ENCODE measurements at regions not wholly inside any gene's neighbourhood (a gene's known extent, or its start where the extent isn't known, plus 50 kb on each side); places are given as distances from the start of the nearest gene placed in this dataset.

DNA sequence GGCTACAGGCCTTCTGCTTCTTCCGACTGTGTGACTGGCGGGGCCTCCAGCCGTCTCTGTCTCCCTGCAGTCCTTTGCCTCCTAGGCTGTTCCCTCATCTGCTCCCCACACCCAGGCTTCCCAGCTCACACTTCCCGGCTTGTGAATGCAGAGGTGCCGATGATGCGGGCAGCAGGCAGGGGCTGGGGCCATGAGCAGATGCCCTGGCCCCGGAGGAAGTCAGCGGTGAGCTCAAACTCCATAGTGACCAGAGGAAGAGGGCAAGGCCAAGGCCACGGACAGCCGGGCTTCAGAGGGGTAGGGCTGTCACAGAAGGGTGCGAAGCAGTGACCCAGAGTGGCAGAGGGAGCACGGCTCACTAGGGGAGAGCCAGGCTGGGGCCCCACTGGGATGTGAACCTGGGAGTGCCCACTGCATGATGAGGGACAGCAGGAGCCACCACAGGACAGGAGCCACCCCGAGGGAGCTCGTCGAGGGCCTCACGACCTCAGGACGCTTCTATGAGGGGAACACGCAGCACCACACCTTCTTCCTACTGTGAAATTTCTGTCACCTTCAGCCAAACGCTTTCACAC, 515.9 kb downstream of the EIPR1 start:
- Histone ChIP-seq H3K4me1 (no peaks in the 10 kb centered on the region), H3K27ac (no peak overlapping the region), H3K4me3 (no peak overlapping the region), H3K9ac (ENCODE audit: low read depth in 2 of 2, low read length in 2 of 2) (no peak overlapping the region), H3K9me3 (no peaks in the 10 kb centered on the region), H3K36me3 (no peaks in the 10 kb centered on the region), H3K27me3 (no peaks in the 10 kb centered on the region)
- no peak for DNase-seq
- TF ChIP-seq, protein P1, sequence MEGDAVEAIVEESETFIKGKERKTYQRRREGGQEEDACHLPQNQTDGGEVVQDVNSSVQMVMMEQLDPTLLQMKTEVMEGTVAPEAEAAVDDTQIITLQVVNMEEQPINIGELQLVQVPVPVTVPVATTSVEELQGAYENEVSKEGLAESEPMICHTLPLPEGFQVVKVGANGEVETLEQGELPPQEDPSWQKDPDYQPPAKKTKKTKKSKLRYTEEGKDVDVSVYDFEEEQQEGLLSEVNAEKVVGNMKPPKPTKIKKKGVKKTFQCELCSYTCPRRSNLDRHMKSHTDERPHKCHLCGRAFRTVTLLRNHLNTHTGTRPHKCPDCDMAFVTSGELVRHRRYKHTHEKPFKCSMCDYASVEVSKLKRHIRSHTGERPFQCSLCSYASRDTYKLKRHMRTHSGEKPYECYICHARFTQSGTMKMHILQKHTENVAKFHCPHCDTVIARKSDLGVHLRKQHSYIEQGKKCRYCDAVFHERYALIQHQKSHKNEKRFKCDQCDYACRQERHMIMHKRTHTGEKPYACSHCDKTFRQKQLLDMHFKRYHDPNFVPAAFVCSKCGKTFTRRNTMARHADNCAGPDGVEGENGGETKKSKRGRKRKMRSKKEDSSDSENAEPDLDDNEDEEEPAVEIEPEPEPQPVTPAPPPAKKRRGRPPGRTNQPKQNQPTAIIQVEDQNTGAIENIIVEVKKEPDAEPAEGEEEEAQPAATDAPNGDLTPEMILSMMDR (IDR thresholded peaks at IDR 0.05), result no peak
- intact Hi-C loops (cut with DNase I), result no loop called here

DNA sequence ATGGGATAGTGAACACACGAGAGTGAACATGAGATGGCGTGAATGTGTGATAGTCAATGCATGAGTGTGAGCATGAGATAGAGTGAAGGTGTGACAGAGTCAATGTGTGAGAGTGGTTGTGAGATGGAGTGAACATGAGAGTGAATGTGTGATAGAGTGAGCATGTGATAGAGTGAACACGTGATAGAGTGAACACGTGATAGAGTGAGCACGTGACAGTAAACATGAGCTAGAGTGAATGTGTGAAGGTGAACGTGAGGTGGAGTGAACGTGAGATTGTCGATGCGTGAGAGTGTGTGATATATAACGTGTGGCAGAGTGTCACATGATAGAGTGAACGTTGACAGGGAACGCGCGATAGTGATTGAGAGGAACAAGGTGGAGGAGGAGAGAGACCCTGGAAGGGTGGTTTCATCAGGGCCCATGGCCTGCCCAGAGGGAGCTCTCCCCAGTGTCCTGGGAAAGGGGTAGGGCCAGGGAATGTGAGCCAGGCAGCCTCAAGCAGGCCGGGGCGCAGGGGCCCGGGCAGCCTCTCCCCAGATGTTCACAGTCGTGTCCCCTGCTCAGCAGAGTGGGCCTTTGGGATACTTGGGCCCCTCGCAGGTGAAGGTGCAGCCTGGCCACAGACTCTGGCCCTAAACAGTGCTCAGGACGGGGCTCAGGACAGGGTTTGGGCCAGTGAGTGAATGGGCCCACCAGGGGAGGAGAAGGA, 516.9 kb downstream of the EIPR1 start:
- Histone ChIP-seq H3K36me3 (no peaks in the 10 kb centered on the region), H3K27me3 (no peaks in the 10 kb centered on the region), H3K4me3 (no peak overlapping the region), H3K4me1 (no peaks in the 10 kb centered on the region), H3K27ac (no peak overlapping the region), H3K9me3 (no peaks in the 10 kb centered on the region), H3K9ac (ENCODE audit: low read depth in 2 of 2, low read length in 2 of 2) (no peak overlapping the region)
- DNase-seq, result no peak
- TF ChIP-seq, protein P1 (IDR thresholded peaks at IDR 0.05), result no peak
- intact Hi-C loops (cut with DNase I), result no loop called here

DNA sequence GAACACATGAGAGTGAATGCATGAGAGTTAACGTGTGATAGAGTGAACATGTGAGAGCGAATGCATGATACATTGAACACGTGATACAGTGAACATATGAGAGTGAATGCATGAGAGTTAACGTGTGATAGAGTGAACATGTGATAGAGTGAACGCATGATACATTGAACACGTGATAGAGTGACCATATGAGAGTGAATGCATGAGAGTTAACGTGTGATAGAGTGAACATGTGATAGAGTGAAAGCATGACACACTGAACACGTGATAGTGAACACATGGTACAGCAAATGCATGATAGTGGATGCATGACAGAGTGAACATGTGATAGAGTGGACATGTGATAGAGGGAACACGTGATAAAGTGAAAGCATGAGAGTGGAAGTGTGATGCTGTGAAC, 517.9 kb downstream of the EIPR1 start:
- H3K9me3 ChIP-seq, result no peaks in the 10 kb centered on the region
- TF ChIP-seq, protein P1 (IDR thresholded peaks at IDR 0.05), result no peak
- no peak overlapping the region for H3K27ac ChIP-seq
- DNase-seq, result no peak
- H3K4me1 ChIP-seq, result no peaks in the 10 kb centered on the region
- no peak overlapping the region for H3K4me3 ChIP-seq
- H3K36me3 ChIP-seq, result no peaks in the 10 kb centered on the region
- intact Hi-C loops (cut with DNase I), result no loop called here
- no peaks in the 10 kb centered on the region for H3K27me3 ChIP-seq
- no peak overlapping the region for H3K9ac ChIP-seq (ENCODE audit: low read depth in 2 of 2, low read length in 2 of 2)

DNA sequence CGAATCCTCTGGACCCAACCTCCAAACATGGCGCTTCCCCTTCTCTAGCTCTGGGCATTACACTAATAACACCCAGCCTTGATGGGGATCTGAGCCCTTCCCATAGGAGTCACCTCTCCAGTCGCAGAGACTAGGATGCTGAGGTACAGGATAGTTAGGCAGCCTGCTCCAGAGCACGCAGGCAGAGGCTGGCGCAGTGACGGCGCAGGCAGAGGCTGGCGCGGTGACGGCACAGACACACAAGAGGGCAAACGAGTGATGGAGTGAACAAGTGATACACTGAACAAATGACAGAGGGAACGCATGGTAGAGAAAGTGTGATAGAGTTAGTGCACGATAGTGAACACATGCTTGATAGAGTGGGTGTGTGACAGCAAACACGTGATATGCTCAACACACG, 518.5 kb downstream of the EIPR1 start:
- intact Hi-C loops (cut with DNase I), result no loop called here
- no peak for DNase-seq
- H3K27ac ChIP-seq, result no peak overlapping the region
- no peaks in the 10 kb centered on the region for H3K4me1 ChIP-seq
- H3K27me3 ChIP-seq, result no peaks in the 10 kb centered on the region
- no peaks in the 10 kb centered on the region for H3K9me3 ChIP-seq
- no peak overlapping the region for H3K9ac ChIP-seq (ENCODE audit: low read depth in 2 of 2, low read length in 2 of 2)
- TF ChIP-seq, protein P1 (IDR thresholded peaks at IDR 0.05), result no peak
- H3K36me3 ChIP-seq, result no peaks in the 10 kb centered on the region
- no peak overlapping the region for H3K4me3 ChIP-seq

DNA sequence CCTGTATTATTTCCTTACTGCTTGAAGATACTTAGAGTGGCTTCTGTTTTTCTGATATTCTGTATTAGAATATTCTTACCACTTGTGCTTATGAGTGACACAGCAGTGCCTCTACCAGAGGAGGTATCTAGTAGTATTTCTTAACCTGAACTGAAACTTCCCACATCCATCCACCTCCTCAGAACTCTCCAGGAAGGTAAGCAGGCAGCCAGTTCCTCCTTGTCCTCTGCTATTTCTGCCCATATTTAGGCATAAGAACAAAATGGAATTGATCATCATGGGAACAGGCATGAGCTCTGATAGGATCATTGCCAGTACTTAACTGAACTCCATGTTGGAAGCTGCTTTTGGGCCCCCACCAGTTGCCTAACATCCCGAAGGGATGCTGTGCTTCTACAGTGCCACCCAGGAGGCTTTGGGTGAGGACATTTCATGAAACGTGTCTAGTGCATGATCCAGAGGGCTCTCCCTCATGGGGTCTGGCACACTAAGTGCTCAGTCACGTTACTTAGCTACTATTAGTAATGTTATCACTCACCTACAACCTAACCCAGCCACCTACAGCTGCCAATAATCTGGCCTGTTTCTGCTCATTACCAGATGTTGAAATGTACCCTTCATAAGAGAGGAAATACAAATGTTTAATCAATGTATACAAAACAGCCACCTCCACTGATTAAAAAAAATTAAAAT, 520.7 kb downstream of the EIPR1 start:
- H3K4me1 ChIP-seq, result no peaks in the 10 kb centered on the region
- DNase-seq, result no peak
- TF ChIP-seq, protein P1 (IDR thresholded peaks at IDR 0.05), result no peak

More for the DNA sequence above, 520.7 kb downstream of the EIPR1 start:
- no peak overlapping the region for H3K4me3 ChIP-seq
- H3K36me3 ChIP-seq, result no peaks in the 10 kb centered on the region
- no peaks in the 10 kb centered on the region for H3K27me3 ChIP-seq
- H3K9me3 ChIP-seq, result no peaks in the 10 kb centered on the region
- no peak overlapping the region for H3K9ac ChIP-seq (ENCODE audit: low read depth in 2 of 2, low read length in 2 of 2)
- intact Hi-C loops (cut with DNase I), result no loop called here
- no peak overlapping the region for H3K27ac ChIP-seq

Measured in colonic mucosa (tissue), 4 donors.